HG02798 (cell line): ENCODE measurements at regions not wholly inside any gene's neighbourhood (a gene's known extent, or its start where the extent isn't known, plus 50 kb on each side); places are given as distances from the start of the nearest gene placed in this dataset.

Experiments
- ATAC-seq: cut with Tn5 transposase; IDR thresholded peaks from one replicate; pipeline ENCODE4 v1.9.1; 2021; ENCODE audit warnings: mild to moderate bottlenecking; ENCODE audit not compliant: unreplicated experiment, poor library complexity

DNA sequence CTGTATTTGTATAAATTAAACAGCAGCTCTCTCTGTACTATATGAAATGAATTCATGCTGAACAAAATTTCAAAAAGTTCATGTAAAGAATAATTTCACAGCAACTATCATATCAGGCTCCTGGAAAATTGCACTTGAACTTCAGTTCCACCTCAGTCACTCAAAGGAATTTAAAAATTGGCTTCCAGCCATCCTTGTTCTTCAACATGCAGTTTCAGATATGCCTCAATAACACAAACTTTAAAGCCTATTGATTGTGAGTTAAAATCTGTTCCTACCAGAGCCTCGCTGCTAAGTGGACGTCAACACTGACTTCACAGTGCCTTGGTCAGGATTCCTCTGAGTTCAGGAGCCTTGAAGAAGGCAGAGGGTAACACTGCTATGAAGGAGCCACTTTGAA lies 418.7 kb upstream of the WWC1 start:
- no peak for ATAC-seq

DNA sequence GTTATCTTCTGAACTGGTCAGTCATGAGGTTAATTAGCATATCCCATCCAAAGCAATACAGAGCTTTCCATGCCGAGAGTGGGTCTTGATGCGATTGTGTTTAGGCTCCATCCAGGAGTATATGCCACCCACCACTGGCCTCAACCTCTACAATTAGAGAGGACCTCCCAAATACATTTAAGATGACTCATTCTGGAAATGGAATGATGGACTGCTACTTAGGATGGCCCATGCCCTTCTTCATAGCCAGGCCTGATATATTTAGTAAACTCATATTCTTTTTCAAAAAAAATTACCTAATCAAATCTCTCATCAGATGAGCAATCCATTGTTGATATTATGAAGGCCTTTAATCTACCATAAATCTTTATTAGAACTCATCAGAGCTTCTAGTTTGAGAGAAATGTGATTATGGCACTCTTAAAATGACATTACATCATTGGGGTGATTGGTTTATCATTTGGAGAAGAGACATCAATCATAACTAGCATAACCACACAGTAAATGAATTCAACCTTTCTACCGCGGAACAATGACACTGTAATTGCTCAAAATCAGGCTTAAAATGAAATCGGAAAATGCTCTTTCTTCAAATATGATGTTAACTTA lies 414.2 kb upstream of the WWC1 start:
- ATAC-seq, result no peak

DNA sequence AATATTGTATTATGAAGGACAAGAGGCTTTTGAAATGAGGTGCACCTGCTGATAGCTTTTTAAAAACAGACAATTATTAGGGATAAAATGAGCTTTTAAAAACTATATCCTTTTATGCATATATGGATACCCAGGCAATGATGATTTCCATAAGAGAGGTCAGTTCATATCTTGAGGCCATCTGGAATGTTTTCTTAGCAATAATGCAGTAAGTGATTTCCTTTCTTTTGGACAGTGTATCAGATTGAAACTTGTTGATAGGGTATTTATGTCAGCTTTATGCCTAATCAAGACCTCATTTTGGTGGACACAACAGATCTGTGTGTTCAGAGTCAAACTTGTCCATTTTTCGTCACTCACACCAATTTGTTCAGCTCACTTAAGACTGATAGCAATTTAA lies 413.5 kb upstream of the WWC1 start:
- ATAC-seq, result no peak

DNA sequence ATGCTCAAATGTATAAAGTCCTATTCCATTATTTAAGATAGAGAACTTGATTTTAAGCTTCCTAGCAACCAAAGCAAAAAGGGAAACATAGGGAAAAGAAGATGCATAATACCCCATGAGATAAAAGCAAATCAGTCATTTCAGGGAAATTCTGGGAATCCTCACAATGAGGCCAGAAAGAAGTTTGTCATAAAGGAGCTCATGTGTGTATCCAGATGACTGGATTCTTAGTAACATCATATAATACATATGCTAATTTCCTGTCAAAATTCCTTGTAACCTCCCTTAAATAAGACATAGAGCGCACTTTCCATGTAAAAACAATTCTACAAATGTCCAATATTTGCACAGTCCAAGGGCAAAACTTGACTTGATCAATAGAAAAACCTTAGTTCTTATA lies 411.0 kb upstream of the WWC1 start:
- no peak for ATAC-seq

DNA sequence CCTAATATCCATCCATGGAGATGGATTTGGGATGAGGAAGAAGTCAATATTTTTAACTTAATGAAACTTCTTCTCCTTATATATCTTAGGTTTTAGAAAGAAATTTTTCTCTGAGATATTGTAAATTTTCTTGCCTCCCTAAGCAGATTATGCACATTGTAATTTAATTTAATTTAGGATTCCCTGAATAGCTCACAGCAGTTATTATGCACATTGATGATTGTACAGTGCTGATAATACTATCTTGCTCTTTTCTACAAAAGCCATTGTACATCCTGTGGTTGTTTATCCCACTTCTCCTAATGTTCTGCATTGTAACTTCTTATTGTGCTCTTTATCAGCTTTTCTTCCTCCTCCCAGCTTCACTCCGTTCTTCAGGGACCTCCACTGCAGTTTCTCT lies 410.4 kb upstream of the WWC1 start:
- no peak for ATAC-seq

DNA sequence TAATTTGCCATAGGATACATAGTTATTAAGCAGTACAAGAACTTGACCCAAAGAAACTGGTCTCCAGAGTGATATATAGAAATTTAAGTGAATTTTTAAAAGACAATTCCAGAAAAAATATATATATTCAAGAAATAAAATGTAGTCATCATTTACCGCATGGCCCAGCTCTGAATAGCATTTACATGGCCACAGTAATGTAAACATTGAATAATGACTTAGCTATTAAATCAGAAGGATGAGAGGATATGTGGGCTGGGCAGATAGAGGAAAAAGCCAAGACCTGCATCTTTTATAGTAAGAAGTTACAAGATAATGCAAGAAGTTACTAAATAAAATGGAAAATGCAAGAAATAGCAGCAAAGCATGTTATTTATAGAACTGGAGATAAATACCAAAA lies 405.2 kb upstream of the WWC1 start:
- ATAC-seq, result no peak

DNA sequence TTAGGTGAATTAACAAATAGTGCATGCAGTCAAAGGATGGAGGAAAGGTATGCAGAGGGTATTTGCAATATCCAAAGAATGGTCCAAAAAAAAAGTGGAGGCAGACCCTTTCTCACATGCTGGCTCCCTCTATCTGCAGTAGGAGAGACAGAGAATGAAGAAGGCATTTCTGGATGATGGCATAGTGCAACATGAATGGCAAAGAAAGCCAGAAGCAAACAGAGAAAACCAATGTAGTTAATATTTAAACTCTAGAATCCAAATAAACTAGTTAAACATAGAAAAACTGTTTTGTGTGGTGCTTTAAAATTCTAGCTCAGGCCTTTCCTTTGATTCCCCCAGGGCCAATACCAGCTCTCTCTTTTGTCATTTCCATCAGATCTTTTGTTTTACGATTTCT lies 403.1 kb upstream of the WWC1 start:
- ATAC-seq, result no peak

DNA sequence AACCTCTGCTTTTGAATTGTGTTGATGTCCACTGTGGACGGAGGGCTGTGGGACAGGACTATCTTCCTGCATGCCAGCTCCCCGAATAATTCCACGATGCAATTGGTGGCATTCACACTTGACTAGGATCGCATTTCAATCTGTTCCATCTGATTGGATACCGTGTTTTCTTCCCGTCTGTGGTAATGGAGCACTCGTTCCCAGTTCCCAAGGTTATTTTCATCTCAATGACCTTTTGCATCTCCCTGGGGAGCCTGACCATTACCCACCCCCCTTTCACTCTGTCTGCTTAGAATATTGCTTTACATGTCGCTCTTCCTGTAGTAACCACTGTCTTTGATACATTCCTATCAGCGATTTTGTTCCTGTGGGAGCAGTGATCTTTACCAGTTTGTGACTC lies 402.2 kb upstream of the WWC1 start:
- ATAC-seq, result no peak

DNA sequence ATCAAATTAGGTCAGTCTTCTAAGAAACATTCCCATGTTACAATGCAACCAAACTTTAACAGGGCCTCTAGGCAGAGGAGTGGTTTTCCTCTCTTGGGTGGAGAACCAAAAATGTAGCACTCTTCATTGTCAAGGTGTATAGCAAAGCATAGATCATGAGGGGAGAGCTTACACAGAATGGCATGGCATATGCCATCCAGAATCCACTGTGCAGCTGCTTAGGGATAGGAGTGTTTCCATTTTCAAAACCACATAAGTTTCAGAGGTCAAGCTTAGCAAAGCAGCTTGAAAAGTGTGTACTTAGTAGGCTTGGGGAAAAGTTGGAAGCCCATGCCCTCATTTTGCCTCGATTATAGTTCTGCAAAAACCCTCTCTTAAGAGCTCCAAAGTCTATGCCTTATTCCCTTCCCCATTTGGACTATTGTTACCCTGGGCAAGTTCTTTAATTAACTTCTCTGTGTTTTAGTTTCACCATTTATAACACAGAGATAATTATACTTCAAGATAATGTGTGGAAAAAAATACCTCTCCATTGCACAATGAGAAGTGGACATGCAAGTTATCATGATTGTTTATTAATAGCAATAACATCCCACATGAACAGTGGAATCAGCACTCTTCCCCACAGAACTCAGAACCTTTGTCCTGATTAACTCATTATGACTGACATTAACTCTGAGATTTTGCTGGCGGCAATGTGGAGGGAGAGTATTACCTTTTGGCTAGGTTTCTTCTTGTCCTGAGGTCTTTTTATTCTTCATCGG lies 398.9 kb upstream of the WWC1 start:
- no peak for ATAC-seq

DNA sequence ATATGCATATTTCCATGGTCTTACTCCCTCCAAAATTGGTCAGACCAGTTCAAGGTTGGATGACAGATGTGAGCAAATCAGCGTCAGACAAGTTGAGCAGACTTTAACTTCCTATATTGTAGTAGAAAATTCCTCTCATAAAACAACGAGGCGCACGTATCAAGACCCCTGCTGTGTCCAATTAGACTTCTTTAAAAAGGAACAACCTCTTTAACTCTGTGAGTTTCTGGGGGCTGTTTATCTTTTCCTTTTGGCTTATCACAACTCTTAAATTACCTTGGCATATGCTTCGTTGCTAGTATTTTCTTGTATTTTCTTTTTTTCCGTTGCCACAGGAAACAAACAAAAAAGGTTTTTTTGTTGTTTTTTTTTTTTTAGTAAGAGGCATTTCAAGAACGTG lies 398.2 kb upstream of the WWC1 start:
- ATAC-seq, result no peak

DNA sequence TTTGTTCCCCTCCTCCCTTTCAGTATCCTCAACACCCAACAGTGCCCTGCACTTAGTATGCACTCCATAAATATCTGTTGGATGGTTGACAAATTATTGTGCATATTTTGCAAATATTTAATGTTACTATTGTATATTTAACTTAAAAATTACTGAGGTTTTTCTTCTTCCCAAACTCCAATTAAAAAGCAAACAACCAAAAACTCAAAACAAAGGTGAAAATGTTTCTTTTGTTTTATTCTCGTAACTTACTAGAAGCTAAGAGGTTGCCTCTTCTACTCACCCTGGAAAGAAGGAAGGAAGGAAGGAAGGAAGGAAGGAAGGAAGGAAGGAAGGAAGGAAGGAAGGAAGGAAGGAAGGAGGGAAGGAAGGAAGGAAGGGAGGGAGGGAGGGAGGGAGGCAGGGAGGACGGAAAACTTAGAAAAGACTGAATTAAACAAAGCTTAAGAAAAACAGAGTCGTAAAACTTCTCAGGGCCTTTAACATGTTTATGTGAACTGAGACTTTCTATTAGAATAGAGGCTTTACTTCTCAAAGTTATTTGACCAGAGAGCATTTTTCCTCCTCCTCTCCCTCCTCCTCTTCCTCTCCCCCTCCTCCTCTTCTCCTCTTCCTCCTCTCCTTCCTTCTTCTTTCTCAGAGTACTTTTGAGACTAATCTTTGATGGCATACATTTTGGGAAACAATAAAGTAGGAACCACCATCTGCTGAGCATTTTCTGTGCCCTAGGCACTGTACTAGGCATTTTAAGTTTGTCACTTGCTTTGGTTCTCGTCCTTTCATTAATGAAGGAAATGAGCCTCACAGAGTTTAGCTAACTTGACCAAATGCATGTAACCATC lies 396.6 kb upstream of the WWC1 start:
- ATAC-seq, result no peak

DNA sequence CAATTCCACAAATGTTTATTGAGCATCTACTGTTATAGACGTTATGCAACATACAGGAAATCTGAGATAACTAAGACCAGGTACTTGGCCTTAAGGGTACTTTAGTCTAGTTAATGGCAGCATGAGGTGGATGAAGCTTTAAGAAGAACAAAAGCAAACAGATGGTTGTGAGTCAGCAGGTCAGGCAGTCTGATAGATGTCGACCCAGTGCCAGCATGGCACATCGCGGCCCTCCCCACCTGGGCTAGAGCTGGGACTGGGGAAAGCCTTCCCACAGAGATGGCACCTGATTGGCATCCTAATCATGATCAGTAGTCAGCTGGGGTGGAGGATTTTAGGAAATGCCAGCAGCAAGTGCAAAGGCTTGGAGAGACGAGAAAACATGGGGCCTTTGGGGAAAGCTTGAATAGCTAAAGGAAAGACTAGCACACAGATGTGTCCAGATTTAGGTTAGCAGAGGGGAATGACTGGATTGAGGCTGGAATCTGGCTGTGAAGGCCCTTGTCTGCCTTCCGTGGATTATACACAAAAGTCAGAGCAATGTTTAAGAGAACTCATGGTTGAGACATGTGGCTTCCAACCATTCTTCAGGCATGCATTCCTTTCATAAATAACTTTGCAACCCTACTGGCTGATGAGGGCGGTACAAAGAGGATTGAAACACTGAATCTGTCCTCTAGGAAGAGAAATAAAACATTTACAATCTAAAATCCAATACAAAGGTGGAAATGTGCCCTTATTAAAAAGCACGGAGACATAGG lies 395.4 kb upstream of the WWC1 start:
- ATAC-seq, result no peak

DNA sequence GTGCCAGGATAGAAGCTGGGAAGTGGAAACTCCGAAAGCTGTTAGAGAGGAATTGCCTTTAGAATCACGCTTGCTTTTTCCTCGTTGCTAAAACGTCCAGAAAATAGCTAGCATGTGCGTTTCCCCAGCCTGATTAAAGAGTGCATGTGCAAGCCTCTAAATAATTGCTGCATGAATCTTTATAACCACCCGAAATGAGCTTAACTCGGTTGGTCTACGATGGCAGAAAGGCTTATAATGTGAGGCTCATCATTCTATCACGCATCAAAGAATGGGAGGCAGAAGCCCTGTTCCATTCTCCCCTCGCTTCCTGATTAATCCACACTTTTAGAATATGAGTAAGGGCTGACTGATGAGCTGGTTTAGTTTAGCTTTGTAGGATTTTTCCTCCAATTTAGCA lies 394.6 kb upstream of the WWC1 start:
- ATAC-seq, result no peak

DNA sequence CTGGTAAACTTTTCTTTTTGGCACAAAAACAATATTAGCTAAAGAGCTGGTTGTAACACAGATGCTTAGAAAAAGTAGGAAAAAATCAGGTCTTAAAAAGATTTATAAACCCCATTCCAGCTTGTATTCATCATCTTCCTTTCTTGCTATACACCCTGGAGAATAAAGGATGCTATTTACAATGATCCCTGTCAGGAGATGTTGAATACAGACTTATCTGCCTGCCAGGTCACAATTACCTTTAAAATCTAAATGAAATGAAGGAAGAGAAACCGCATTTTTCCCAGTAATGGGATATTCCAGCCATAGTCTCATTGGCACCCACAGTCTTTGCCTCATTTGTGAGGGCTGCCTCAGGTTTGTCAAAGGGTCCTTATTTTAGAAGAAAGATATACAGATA lies 394.1 kb upstream of the WWC1 start:
- ATAC-seq, result no peak

DNA sequence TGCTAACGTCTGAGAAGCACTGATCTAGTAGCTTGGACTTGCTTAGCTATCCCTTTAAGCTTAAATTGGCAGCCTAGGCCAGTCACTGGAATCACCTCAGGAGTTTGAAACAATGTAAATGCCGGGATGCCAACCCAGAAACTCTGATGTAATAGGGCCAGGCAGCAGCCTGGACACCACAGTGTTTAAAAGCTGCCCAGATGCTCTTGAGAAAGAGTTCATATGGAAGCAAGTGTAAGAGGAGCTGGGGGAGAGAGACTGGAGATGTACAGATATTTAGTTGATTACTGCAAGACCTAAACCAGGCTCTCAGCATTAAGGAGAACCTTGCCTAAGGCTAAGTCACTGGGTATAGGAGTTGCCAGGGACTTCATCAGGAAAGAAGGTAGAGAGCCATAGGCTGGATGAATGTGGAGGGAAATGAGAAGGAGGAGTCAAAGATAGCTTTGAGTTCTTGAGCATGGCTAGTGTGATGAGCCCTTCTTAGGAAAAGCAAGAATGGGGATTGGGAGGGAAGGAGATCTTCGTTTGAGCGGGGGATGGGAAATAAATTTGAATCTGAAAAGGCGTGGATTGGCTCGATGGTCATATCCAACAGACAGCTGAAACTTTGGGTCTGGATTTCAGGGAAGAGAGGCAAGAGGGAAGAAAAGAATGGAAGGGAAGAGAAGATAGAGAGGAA lies 392.9 kb upstream of the WWC1 start:
- ATAC-seq, result no peak

DNA sequence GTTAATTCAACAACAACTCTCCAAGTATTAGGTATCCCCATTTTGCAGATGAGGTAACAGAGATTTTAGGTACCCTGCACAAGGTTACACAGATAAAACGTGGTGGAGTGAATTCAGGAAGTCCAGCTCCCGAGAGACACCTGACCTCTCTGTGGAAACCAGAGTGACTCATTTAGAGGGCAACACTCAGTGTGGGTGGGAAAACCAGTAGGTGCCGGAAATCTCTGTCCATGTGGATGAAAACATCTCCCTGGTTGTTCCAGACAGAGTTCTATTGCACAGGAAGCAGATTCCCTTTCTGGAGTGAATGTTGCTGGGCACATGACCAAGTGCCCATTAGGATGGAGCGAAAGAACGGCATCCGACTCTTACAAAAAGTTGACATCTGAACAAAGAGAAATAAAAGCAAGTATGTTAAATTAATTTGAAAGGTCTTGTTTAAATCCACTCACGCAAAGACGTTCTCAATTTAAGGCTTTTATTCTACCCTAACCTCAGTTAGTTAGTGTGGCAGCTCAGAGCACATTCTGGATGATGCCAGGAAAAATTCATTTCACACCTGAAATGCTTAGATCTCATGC lies 391.9 kb upstream of the WWC1 start:
- no peak for ATAC-seq

DNA sequence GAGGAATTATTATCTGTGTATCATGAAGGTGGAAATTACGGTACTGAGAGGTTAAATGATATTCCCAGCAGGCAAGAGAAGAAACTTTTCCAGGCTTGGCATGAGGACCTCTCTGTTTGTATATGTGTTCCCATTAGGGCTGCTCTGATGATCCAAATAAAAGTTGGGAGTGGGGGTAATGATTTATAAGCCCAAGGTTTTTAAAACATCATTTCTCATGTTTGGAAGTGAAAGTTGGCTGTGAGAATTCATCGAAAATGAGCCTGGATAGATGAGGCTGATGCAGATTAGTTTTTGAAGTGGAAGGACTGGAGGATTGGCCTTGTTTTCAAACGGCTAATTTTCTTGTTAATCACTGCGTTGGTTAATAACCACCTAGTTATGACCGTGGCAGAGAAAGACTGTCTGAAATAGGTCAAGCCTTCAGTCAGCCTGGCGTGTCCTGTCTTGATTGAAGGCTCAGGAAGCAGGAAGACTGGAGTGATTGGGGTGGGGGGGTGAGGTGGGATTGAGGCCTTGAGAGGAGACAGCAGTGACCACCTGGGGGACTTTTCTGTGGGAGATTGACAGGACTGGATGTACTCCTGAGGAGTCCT lies 391.0 kb upstream of the WWC1 start:
- no peak for ATAC-seq

DNA sequence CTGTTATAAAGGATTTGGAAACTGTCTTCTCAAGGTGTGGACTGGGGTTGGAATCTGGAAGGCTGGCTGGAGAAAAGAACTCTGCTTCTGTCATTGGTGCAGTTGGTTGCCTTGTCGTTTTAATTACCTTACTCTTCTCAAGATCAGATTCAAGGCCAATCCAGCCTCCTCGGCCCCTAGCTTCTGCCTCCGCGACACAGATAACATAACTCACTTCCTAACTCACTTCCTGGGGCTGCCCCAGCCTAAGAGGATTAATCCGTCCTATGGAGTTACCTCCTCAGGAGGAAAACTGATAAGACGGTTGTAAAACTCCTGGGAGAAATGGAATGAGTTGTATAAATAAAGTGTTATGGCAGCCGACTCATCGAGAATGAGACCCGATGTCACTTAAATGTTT lies 389.1 kb upstream of the WWC1 start:
- ATAC-seq, result no peak

DNA sequence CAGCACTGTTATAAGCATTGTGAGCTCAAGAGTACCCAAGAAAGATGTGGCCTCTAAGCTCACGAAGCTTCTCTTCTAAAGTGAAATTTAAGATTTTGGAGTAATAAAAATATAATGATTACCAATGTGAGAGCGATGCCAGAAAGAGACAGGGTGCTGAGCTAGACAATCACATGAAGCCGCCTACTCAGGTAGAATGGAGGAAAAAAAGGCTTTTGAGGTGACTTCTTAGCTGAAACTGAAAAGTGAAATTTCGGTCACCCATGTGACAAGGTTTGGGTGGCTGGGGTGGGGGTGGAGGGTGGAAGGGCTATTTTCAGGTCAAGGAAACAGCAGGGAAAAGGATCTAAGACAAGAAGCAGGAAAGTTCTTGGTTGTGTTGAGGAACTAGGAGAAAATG lies 388.2 kb upstream of the WWC1 start:
- ATAC-seq, result no peak

DNA sequence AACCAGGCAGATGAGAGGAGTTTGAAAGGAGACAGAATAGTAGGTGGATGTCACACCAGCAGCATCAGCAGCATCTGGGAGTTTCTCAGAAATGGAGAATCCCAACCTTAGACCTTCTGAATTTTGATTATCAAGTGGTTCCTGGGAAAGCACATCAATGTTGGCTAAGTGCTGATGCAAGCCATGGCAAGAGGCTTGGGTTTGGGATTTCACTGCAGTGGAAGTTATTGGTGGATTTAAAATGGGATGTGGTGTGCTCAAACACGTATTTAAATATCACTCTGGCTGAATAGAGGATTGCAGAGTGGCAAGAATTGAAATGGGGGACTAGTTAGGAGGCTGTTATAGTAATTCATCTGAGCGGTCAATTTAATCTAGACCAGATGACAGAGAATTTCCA lies 387.8 kb upstream of the WWC1 start:
- no peak for ATAC-seq
